GM23338 (cell line): ENCODE measurements at regions not wholly inside any gene's neighbourhood (a gene's known extent, or its start where the extent isn't known, plus 50 kb on each side); places are given as distances from the start of the nearest gene placed in this dataset.

ENCODE experiments used
- ATAC-seq: fragments of 200-7000 bp; cut with Tn5 transposase; 3 replicates; pipeline ENCODE4 v1.9.1; 2020
- DNase-seq: peaks from one replicate; pipeline ENCODE4 v3.0.0-alpha.2; 2015; ENCODE audit warnings: low spot score
- H2AFZ ChIP-seq: fragments of 200-600 bp; sonication (generic); 2 replicates; pipeline ENCODE4 v1.8.0; 2016; ENCODE audit warnings: antibody characterized with exemption, mild to moderate bottlenecking, moderate library complexity
- H3F3A ChIP-seq: fragments of 200-600 bp; sonication (generic); replicated peaks from 2 replicates; pipeline ENCODE4 v1.8.0; 2017; ENCODE audit warnings: antibody characterized with exemption, mixed run types, low read depth
- H3K27ac ChIP-seq: fragments of 200-600 bp; sonication (generic); 2 replicates; pipeline ENCODE4 v1.6.1; 2016; ENCODE audit warnings: low read depth
- H3K27me3 ChIP-seq: fragments of 200-600 bp; sonication (generic); 2 replicates; pipeline ENCODE4 v1.8.0; 2016; ENCODE audit warnings: mild to moderate bottlenecking, mixed run types, moderate library complexity; ENCODE audit not compliant: insufficient read depth
- H3K36me3 ChIP-seq: fragments of 200-600 bp; sonication (generic); 2 replicates; pipeline ENCODE4 v1.8.0; 2016; ENCODE audit warnings: mild to moderate bottlenecking; ENCODE audit not compliant: insufficient read depth
- H3K4me1 ChIP-seq: fragments of 200-600 bp; sonication (generic); 2 replicates; pipeline ENCODE4 v1.8.0; 2016; ENCODE audit warnings: mild to moderate bottlenecking, moderate library complexity; ENCODE audit not compliant: insufficient read depth
- H3K4me2 ChIP-seq: fragments of 200-600 bp; sonication (generic); 2 replicates; pipeline ENCODE4 v1.7.1; 2017; ENCODE audit warnings: mixed run types
- H3K4me3 ChIP-seq: fragments of 200-600 bp; sonication (generic); 2 replicates; pipeline ENCODE4 v1.6.1; 2016; ENCODE audit warnings: mixed run types
- H3K79me2 ChIP-seq: fragments of 200-600 bp; sonication (generic); replicated peaks from 2 replicates; pipeline ENCODE4 v1.8.0; 2017; ENCODE audit warnings: mild to moderate bottlenecking; ENCODE audit not compliant: insufficient read depth
- H3K9me2 ChIP-seq: fragments of 200-600 bp; sonication (generic); 2 replicates; pipeline ENCODE4 v1.8.0; 2017; ENCODE audit not compliant: insufficient read depth
- H4K20me1 ChIP-seq: fragments of 200-600 bp; sonication (generic); replicated peaks from 2 replicates; pipeline ENCODE4 v1.8.0; 2017; ENCODE audit warnings: mild to moderate bottlenecking; ENCODE audit not compliant: insufficient read depth
- H3K27ac Mint-ChIP-seq: 2 replicates; pipeline ENCODE4 v1.8.0; 2020; ENCODE audit warnings: inconsistent platforms, mild to moderate bottlenecking, moderate library complexity, mixed read lengths
- H3K27me3 Mint-ChIP-seq: 3 replicates; pipeline ENCODE4 v1.8.0; 2022; ENCODE audit warnings: low read depth, mild to moderate bottlenecking, moderate library complexity, mixed read lengths, inconsistent platforms; ENCODE audit not compliant: insufficient read depth, poor library complexity
- H3K36me3 Mint-ChIP-seq: 3 replicates; pipeline ENCODE4 v1.8.0; 2021; ENCODE audit warnings: low read depth, mild to moderate bottlenecking, inconsistent platforms, moderate library complexity, mixed read lengths
- H3K4me1 Mint-ChIP-seq: 3 replicates; pipeline ENCODE4 v1.8.0; 2020; ENCODE audit warnings: mild to moderate bottlenecking, inconsistent platforms, mixed read lengths
- H3K4me3 Mint-ChIP-seq: 3 replicates; pipeline ENCODE4 v1.8.0; 2021; ENCODE audit warnings: moderate library complexity, mild to moderate bottlenecking, inconsistent platforms, mixed read lengths
- H3K9me3 Mint-ChIP-seq: 3 replicates; pipeline ENCODE4 v1.8.0; 2020; ENCODE audit warnings: moderate library complexity, mild to moderate bottlenecking, inconsistent platforms, mixed read lengths
- CREB1 ChIP-seq: fragments of 250-450 bp; sonication (Bioruptor Pico); IDR thresholded peaks from 2 replicates; pipeline ENCODE4 v1.5.0; 2020; ENCODE audit warnings: low read depth, mild to moderate bottlenecking, moderate library complexity
- EZH2phosphoT487 ChIP-seq: fragments of 200-600 bp; sonication (generic); IDR thresholded peaks from one replicate; pipeline ENCODE4 v1.8.1; 2018; ENCODE audit warnings: antibody characterized with exemption; ENCODE audit not compliant: unreplicated experiment
- POLR2AphosphoS5 ChIP-seq: IDR thresholded peaks from 2 replicates; pipeline ENCODE4 v1.6.1; 2016; ENCODE audit warnings: antibody characterized with exemption, low read depth
- STAT1 ChIP-seq: IDR thresholded peaks from one replicate; pipeline ENCODE4 v1.6.1; 2016; ENCODE audit warnings: antibody characterized with exemption; ENCODE audit not compliant: unreplicated experiment
- ZNF114 ChIP-seq: fragments of 250-450 bp; sonication (Bioruptor Pico); IDR thresholded peaks from 2 replicates; pipeline ENCODE4 v1.5.0; 2020; ENCODE audit warnings: mild to moderate bottlenecking, moderate library complexity
- ZNF462 ChIP-seq: fragments of 250-450 bp; sonication (Bioruptor Pico); IDR thresholded peaks from 2 replicates; pipeline ENCODE4 v1.5.0; 2020; ENCODE audit warnings: mild to moderate bottlenecking, moderate library complexity
- TF ChIP-seq, protein P1 (sequence below): IDR thresholded peaks from one replicate; pipeline ENCODE4 v1.6.1; 2018; ENCODE audit warnings: antibody characterized with exemption; ENCODE audit not compliant: unreplicated experiment
- TF ChIP-seq, protein P2 (sequence below): IDR thresholded peaks from 2 replicates; pipeline ENCODE4 v1.6.1; 2016; ENCODE audit warnings: antibody characterized with exemption

DNA sequence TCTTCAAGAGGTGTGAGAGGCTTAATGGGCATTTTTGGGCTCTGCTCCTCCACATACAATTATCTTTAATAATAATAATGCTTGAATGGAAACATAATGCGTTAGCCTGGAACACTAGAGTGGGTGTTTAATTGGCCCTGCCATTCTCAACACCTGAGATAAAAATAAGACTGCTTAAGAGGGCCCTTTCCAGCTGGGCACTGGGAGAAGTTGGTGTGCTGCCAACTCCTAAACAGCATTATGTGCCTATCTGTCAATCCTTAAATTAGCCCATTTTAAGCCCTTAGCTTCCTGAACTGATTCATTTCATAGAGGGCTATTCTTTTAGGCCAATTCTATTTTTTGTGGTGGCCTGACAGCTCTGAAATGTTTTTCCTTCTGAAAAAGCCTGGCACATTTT, 211.1 kb upstream of the ZIC3 start (continued):
- TF ChIP-seq, protein P1, sequence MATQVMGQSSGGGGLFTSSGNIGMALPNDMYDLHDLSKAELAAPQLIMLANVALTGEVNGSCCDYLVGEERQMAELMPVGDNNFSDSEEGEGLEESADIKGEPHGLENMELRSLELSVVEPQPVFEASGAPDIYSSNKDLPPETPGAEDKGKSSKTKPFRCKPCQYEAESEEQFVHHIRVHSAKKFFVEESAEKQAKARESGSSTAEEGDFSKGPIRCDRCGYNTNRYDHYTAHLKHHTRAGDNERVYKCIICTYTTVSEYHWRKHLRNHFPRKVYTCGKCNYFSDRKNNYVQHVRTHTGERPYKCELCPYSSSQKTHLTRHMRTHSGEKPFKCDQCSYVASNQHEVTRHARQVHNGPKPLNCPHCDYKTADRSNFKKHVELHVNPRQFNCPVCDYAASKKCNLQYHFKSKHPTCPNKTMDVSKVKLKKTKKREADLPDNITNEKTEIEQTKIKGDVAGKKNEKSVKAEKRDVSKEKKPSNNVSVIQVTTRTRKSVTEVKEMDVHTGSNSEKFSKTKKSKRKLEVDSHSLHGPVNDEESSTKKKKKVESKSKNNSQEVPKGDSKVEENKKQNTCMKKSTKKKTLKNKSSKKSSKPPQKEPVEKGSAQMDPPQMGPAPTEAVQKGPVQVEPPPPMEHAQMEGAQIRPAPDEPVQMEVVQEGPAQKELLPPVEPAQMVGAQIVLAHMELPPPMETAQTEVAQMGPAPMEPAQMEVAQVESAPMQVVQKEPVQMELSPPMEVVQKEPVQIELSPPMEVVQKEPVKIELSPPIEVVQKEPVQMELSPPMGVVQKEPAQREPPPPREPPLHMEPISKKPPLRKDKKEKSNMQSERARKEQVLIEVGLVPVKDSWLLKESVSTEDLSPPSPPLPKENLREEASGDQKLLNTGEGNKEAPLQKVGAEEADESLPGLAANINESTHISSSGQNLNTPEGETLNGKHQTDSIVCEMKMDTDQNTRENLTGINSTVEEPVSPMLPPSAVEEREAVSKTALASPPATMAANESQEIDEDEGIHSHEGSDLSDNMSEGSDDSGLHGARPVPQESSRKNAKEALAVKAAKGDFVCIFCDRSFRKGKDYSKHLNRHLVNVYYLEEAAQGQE: no peak

- ATAC-seq (no peak), DNase-seq (no peak)
- no peaks in the 10 kb centered on the region for H3K9me2 ChIP-seq
- no peaks in the 10 kb centered on the region for H3K4me1 ChIP-seq
- H2AFZ ChIP-seq: no peak overlapping the region
- no peak overlapping the region for H3K27ac ChIP-seq
- H3K9me3 Mint-ChIP-seq: no peaks in the 10 kb centered on the region
- H3K4me1 Mint-ChIP-seq: no peaks in the 10 kb centered on the region
- peaks cover 4% of the 10 kb centered on the region for H3K27me3 Mint-ChIP-seq
- TF ChIP-seq, protein P1: no peak
- TF ChIP-seq STAT1: no peak
- TF ChIP-seq, protein P2, sequence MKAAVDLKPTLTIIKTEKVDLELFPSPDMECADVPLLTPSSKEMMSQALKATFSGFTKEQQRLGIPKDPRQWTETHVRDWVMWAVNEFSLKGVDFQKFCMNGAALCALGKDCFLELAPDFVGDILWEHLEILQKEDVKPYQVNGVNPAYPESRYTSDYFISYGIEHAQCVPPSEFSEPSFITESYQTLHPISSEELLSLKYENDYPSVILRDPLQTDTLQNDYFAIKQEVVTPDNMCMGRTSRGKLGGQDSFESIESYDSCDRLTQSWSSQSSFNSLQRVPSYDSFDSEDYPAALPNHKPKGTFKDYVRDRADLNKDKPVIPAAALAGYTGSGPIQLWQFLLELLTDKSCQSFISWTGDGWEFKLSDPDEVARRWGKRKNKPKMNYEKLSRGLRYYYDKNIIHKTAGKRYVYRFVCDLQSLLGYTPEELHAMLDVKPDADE: no peak
- TF ChIP-seq ZNF114 (CRISPR knock-in tag): no peak
- no peak for TF ChIP-seq ZNF462 (CRISPR knock-in tag)
- no peak for TF ChIP-seq POLR2AphosphoS5
- TF ChIP-seq CREB1 (CRISPR knock-in tag): no peak
- no peak for TF ChIP-seq EZH2phosphoT487
- H3K4me2 ChIP-seq: no peak overlapping the region
- no peak overlapping the region for H3K4me3 Mint-ChIP-seq
- H3K79me2 ChIP-seq: no peaks in the 10 kb centered on the region
- no peak overlapping the region for H3K4me3 ChIP-seq
- no peaks in the 10 kb centered on the region for H3F3A ChIP-seq
- H3K27me3 ChIP-seq: no peaks in the 10 kb centered on the region
- H3K36me3 Mint-ChIP-seq: no peaks in the 10 kb centered on the region
- no peaks in the 10 kb centered on the region for H3K36me3 ChIP-seq
- no peak overlapping the region for H3K27ac Mint-ChIP-seq
- no peaks in the 10 kb centered on the region for H4K20me1 ChIP-seq
These were observed 212.5 kb upstream of the ZIC3 start for GRCh38 chrX:137353404-137353803.
